K562 (cell line): ENCODE measurements at regions not wholly inside any gene's neighbourhood (a gene's known extent, or its start where the extent isn't known, plus 50 kb on each side); places are given as distances from the start of the nearest gene placed in this dataset.

ENCODE experiments used
- ADNP ChIP-seq: fragments of 200-800 bp; sonication (Bioruptor generic); IDR thresholded peaks from 2 replicates; pipeline ENCODE4 v1.6.1; 2016; ENCODE audit warnings: missing genetic modification characterization, missing compliant biosample characterization
- ASH1L ChIP-seq: fragments of 450-650 bp; IDR thresholded peaks from 2 replicates; pipeline ENCODE4 v1.6.1; 2018; ENCODE audit warnings: borderline replicate concordance, mild to moderate bottlenecking, low read depth; ENCODE audit not compliant: partially characterized antibody
- ETS2 ChIP-seq: IDR thresholded peaks from 2 replicates; pipeline ENCODE4 v1.6.1; 2016; ENCODE audit warnings: borderline replicate concordance, missing genetic modification characterization, mild to moderate bottlenecking, moderate library complexity, missing compliant biosample characterization; ENCODE audit not compliant: poor library complexity, severe bottlenecking
- HMG20A ChIP-seq: fragments of 450-650 bp; formaldehyde crosslinking; conservative IDR thresholded peaks from 2 replicates; pipeline ENCODE4 v1.4.0; 2020; ENCODE audit warnings: mild to moderate bottlenecking, mixed read lengths
- HMGN3 ChIP-seq: IDR thresholded peaks from 2 replicates; pipeline ENCODE4 v1.6.1; 2011; ENCODE audit warnings: borderline replicate concordance, low read depth, mild to moderate bottlenecking, mixed read lengths, low read length; ENCODE audit not compliant: insufficient read length; ENCODE audit errors: extremely low read depth
- HNRNPH1 ChIP-seq: fragments of 200-400 bp; formaldehyde crosslinking; optimal IDR thresholded peaks from 2 replicates; pipeline ENCODE3; 2017; ENCODE audit warnings: low read depth, mild to moderate bottlenecking, low read length, moderate library complexity
- KDM1A ChIP-seq, 2 experiments: fragments of 450-650 bp; IDR thresholded peaks; 2 replicates each; pipeline ENCODE4 v1.6.1; 2016; ENCODE audit warnings: mild to moderate bottlenecking in 2 of 2
- NFIX ChIP-seq: fragments of 250-450 bp; sonication (Bioruptor Pico); IDR thresholded peaks from 2 replicates; pipeline ENCODE4 v1.4.0; 2020; ENCODE audit warnings: low read depth, mild to moderate bottlenecking, moderate library complexity
- RBBP5 ChIP-seq: fragments of 200-600 bp; sonication (generic); IDR thresholded peaks from 2 replicates; pipeline ENCODE4 v1.6.1; 2012; ENCODE audit warnings: borderline replicate concordance, mild to moderate bottlenecking, low read length, control low read depth, inconsistent platforms; ENCODE audit not compliant: insufficient read depth, poor library complexity, severe bottlenecking
- SAFB2 ChIP-seq: fragments of 200-400 bp; formaldehyde crosslinking; IDR thresholded peaks from 2 replicates; pipeline ENCODE4 v1.6.1; 2018; ENCODE audit warnings: borderline replicate concordance, low read length, low read depth, moderate library complexity; ENCODE audit not compliant: severe bottlenecking
- SRSF7 ChIP-seq: fragments of 200-400 bp; formaldehyde crosslinking; optimal IDR thresholded peaks from 2 replicates; pipeline ENCODE3; 2017; ENCODE audit warnings: mild to moderate bottlenecking, low read depth, low read length
- TCF7 ChIP-seq: sonication (generic); IDR thresholded peaks from 2 replicates; pipeline ENCODE4 v1.6.1; 2016; ENCODE audit warnings: antibody characterized with exemption, borderline replicate concordance
- XRCC3 ChIP-seq: fragments of 450-650 bp; IDR thresholded peaks from 2 replicates; pipeline ENCODE4 v1.6.1; 2017; ENCODE audit warnings: mild to moderate bottlenecking, moderate library complexity
- ZFP36 ChIP-seq: fragments of 150-350 bp; IDR thresholded peaks from 2 replicates; pipeline ENCODE4 v1.6.1; 2018; ENCODE audit warnings: low read length, low read depth; ENCODE audit not compliant: partially characterized antibody
- ZNF143 ChIP-seq: sonication (generic); formaldehyde crosslinking; IDR thresholded peaks from 2 replicates; pipeline ENCODE4 v1.9.0; 2022; ENCODE audit warnings: mild to moderate bottlenecking, missing genetic modification reagents
- ZNF184 ChIP-seq: sonication (generic); formaldehyde crosslinking; IDR thresholded peaks from 2 replicates; pipeline ENCODE4 v1.5.0; 2020; ENCODE audit warnings: missing genetic modification reagents
- ZNF239 ChIP-seq: fragments of 250-450 bp; sonication (Bioruptor Pico); IDR thresholded peaks from 2 replicates; pipeline ENCODE4 v1.4.0; 2020; ENCODE audit warnings: mild to moderate bottlenecking
- ZNF3 ChIP-seq: fragments of 250-450 bp; sonication (Bioruptor Pico); IDR thresholded peaks from 2 replicates; pipeline ENCODE4 v1.5.0; 2021; ENCODE audit warnings: mild to moderate bottlenecking, moderate library complexity
- ZNF324 ChIP-seq: fragments of 250-450 bp; sonication (Bioruptor Pico); IDR thresholded peaks from 2 replicates; pipeline ENCODE4 v1.4.0; 2020; ENCODE audit warnings: mild to moderate bottlenecking
- ZNF408 ChIP-seq: fragments of 250-450 bp; sonication (Bioruptor Pico); IDR thresholded peaks from 2 replicates; pipeline ENCODE4 v1.4.0; 2020; ENCODE audit warnings: low read depth, mild to moderate bottlenecking, moderate library complexity
- TF ChIP-seq, protein P1 (sequence below), 2 experiments: fragments of 450-650 bp; IDR thresholded peaks; 2 replicates each; pipeline ENCODE4 v1.6.1; 2018; ENCODE audit warnings: mild to moderate bottlenecking in 2 of 2, low read depth in 1 of 2; ENCODE audit not compliant: partially characterized antibody in 2 of 2
- TF ChIP-seq, protein P2 (sequence below): fragments of 450-650 bp; formaldehyde crosslinking; IDR thresholded peaks from 2 replicates; pipeline ENCODE4 v1.4.0; 2022; ENCODE audit warnings: missing genetic modification characterization
- TF ChIP-seq, protein P3 (sequence below): fragments of 450-650 bp; IDR thresholded peaks from 2 replicates; pipeline ENCODE4 v1.6.1; 2017; ENCODE audit warnings: mild to moderate bottlenecking, moderate library complexity

GRCh38 chr10:15440204-15440711, 69.2 kb upstream of the FAM171A1 start (continued):
- TF ChIP-seq ASH1L (no peak), ZNF184 (CRISPR knock-in tag) (peak; percentile 99), ZNF324 (CRISPR knock-in tag) (no peak), NFIX (CRISPR knock-in tag) (no peak), ZFP36 (peak; percentile 100), HMG20A (CRISPR knock-in tag) (no peak), TCF7 (no peak), ETS2 (tag) (no peak), RBBP5 (no peak), KDM1A (IDR thresholded peaks at IDR 0.05) (peak; percentile 88 to 94), ADNP (peak; percentile 74), SAFB2 (no peak), XRCC3 (no peak), ZNF408 (no peak), HMGN3 (no peak), SRSF7 (no peak), HNRNPH1 (no peak), ZNF143 (no peak), ZNF3 (CRISPR knock-in tag) (no peak), ZNF239 (CRISPR knock-in tag) (no peak)
- TF ChIP-seq, protein P1, sequence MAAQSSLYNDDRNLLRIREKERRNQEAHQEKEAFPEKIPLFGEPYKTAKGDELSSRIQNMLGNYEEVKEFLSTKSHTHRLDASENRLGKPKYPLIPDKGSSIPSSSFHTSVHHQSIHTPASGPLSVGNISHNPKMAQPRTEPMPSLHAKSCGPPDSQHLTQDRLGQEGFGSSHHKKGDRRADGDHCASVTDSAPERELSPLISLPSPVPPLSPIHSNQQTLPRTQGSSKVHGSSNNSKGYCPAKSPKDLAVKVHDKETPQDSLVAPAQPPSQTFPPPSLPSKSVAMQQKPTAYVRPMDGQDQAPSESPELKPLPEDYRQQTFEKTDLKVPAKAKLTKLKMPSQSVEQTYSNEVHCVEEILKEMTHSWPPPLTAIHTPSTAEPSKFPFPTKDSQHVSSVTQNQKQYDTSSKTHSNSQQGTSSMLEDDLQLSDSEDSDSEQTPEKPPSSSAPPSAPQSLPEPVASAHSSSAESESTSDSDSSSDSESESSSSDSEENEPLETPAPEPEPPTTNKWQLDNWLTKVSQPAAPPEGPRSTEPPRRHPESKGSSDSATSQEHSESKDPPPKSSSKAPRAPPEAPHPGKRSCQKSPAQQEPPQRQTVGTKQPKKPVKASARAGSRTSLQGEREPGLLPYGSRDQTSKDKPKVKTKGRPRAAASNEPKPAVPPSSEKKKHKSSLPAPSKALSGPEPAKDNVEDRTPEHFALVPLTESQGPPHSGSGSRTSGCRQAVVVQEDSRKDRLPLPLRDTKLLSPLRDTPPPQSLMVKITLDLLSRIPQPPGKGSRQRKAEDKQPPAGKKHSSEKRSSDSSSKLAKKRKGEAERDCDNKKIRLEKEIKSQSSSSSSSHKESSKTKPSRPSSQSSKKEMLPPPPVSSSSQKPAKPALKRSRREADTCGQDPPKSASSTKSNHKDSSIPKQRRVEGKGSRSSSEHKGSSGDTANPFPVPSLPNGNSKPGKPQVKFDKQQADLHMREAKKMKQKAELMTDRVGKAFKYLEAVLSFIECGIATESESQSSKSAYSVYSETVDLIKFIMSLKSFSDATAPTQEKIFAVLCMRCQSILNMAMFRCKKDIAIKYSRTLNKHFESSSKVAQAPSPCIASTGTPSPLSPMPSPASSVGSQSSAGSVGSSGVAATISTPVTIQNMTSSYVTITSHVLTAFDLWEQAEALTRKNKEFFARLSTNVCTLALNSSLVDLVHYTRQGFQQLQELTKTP (IDR thresholded peaks at IDR 0.05; ENCODE audit: low read depth in 1 of 2, partially characterized antibody in 2 of 2), result no peak
- TF ChIP-seq, protein P2, sequence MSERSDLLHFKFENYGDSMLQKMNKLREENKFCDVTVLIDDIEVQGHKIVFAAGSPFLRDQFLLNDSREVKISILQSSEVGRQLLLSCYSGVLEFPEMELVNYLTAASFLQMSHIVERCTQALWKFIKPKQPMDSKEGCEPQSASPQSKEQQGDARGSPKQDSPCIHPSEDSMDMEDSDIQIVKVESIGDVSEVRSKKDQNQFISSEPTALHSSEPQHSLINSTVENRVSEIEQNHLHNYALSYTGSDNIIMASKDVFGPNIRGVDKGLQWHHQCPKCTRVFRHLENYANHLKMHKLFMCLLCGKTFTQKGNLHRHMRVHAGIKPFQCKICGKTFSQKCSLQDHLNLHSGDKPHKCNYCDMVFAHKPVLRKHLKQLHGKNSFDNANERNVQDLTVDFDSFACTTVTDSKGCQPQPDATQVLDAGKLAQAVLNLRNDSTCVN (CRISPR knock-in tag), result no peak
- TF ChIP-seq, protein P3, sequence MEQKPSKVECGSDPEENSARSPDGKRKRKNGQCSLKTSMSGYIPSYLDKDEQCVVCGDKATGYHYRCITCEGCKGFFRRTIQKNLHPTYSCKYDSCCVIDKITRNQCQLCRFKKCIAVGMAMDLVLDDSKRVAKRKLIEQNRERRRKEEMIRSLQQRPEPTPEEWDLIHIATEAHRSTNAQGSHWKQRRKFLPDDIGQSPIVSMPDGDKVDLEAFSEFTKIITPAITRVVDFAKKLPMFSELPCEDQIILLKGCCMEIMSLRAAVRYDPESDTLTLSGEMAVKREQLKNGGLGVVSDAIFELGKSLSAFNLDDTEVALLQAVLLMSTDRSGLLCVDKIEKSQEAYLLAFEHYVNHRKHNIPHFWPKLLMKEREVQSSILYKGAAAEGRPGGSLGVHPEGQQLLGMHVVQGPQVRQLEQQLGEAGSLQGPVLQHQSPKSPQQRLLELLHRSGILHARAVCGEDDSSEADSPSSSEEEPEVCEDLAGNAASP, result no peak
